Suprapubic skin (tissue), 4 donors: ENCODE measurements at regions not wholly inside any gene's neighbourhood (a gene's known extent, or its start where the extent isn't known, plus 50 kb on each side); places are given as distances from the start of the nearest gene placed in this dataset.

Experiments
- EP300 ChIP-seq: sonication (generic); formaldehyde crosslinking; IDR thresholded peaks from one replicate; pipeline ENCODE4 v1.6.1; 2017; ENCODE audit warnings: antibody characterized with exemption
- POLR2AphosphoS5 ChIP-seq, 3 donors: sonication (generic); formaldehyde crosslinking; IDR thresholded peaks; one replicate each; pipeline ENCODE4 v1.6.1; 2017; ENCODE audit warnings: antibody characterized with exemption in 3 of 3
- TF ChIP-seq, protein P1 (sequence below), 2 donors: fragments of 200-600 bp in 1 of 2; fragments of 450-650 bp in 1 of 2; sonication (generic) in 1 of 2; IDR thresholded peaks; one replicate each; pipeline ENCODE4 v1.5.1; 2016 to 2019; ENCODE audit warnings: antibody characterized with exemption in 2 of 2, mild to moderate bottlenecking in 1 of 2, moderate library complexity in 1 of 2

DNA sequence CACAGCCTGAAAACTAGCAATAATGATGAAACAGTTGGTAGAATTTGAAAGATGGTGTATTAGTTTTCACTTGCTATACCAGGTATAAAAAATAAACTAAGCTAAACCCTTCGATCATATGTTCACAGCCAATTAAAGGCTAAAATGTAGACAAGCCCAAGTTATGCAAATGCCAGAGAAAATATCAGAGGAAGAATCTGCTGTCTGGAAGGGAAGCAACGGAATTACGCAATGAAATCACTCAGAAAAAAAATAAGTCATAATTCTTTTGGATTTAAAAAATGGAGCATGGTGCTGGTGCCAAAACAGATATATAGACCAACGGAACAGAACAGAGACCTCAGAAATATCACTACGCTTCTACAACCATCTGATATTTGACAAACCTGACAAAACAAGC, 108.3 kb downstream of the ARL4C start:
- TF ChIP-seq, protein P1, sequence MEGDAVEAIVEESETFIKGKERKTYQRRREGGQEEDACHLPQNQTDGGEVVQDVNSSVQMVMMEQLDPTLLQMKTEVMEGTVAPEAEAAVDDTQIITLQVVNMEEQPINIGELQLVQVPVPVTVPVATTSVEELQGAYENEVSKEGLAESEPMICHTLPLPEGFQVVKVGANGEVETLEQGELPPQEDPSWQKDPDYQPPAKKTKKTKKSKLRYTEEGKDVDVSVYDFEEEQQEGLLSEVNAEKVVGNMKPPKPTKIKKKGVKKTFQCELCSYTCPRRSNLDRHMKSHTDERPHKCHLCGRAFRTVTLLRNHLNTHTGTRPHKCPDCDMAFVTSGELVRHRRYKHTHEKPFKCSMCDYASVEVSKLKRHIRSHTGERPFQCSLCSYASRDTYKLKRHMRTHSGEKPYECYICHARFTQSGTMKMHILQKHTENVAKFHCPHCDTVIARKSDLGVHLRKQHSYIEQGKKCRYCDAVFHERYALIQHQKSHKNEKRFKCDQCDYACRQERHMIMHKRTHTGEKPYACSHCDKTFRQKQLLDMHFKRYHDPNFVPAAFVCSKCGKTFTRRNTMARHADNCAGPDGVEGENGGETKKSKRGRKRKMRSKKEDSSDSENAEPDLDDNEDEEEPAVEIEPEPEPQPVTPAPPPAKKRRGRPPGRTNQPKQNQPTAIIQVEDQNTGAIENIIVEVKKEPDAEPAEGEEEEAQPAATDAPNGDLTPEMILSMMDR (IDR thresholded peaks at IDR 0.05) = no peak
- no peak for TF ChIP-seq POLR2AphosphoS5 (IDR thresholded peaks at IDR 0.05)
- no peak for TF ChIP-seq EP300
